GM18498 (cell line): ENCODE measurements at regions not wholly inside any gene's neighbourhood (a gene's known extent, or its start where the extent isn't known, plus 50 kb on each side); places are given as distances from the start of the nearest gene placed in this dataset.
"Not testable (repeated sequence)": the region's sequence is repeated elsewhere in the genome, so short reads cannot be mapped to it uniquely, and the experiment has no call there.

Source experiments
- ATAC-seq: cut with Tn5 transposase; IDR thresholded peaks from one replicate; pipeline ENCODE4 v1.9.1; 2021; ENCODE audit warnings: mild to moderate bottlenecking, moderate library complexity; ENCODE audit not compliant: unreplicated experiment

DNA sequence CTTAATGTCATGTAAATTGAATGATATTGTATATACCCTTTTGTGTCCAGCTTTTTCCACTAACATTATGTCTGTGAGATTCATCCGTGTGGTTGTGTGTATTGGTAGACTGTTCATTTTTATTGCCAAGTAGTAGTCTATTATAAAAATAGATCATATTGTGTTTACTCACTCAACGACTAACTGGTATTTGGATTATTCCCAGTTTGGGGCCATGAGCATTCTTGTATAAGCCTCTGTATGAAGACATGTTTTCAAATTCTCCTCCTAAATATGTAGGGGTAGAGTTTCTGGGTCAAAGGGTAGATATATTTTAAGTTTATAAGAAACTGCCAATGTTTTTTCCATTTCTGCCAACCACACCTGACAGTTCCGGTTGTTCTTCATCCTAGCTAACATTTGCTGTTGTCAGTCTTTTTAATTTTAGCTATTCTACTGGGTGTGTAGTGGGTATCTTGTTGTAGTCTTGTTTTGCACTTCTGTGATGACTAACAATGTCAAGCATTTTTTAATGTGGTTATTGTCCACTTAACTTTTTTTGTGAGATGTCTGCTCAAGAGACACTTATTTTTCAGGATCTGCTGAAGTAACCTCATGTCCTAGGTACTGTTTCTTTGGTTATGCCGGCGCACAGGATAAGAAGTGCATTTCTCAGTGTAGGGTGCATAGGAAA lies 93.2 kb downstream of the DACT1 start:
- ATAC-seq: no peak

- ATAC-seq: no peak
Measured at GRCh38 chr14:58731465-58732293, 93.9 kb downstream of the DACT1 start.

GRCh38 chr14:58732387-58732786 lies 94.6 kb downstream of the DACT1 start:
- no peak for ATAC-seq

DNA sequence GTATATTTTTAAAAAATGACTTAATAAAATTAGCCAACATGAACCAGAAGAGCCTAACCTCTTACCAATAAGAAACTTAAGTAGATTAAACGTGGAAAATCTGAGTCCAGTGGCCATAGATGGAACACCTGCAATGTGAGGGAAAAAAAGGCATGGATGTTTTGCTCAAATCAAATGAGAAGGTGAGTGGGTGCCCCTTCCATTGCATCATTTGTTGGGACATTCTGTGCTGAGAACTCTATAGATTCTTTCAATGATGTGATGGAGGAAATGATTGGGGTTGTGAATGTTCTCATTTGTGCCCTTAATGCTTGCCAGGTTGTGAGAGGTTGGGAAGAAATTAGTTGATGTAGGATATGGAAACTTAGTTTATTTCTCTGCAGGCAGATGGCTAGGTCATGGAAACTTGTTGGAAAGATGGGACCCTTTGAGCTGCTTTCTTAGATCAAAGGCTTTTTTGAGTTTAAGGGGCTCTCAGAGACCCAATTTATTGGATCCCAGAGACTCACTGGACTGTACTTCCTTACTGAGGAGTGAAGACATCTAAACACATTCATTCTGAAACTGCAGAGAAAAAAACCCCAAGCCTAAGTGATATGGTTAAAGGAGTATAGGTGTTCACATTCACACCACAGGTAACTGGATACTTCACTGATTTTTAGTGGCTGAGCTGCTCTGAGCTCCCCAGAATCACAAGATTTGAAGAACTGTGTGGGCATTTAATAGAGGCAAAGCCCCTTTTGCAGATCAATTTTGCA lies 95.9 kb downstream of the DACT1 start:
- ATAC-seq: peak; percentile 48

DNA sequence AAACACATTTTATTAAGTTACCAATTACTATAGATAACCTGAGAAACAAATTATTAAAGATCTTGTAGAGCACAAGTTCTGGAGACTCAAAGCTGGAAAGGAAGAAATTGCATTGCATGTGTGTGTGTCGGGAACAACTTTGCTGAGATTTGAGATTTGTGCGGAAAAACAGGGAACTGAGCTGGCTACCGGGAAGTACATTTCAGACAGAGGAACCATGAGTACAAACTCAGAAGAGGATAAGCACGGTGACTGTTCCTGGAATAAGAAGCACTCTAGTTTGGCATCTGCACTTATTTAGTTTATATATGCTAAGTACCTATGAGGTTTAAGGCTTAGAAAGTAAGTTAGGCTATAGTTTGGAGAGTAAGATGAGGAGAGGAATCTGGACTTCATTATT lies 97.8 kb downstream of the DACT1 start:
- ATAC-seq: no peak

GRCh38 chr14:58736606-58737005 lies 98.8 kb downstream of the DACT1 start:
- ATAC-seq: no peak

DNA sequence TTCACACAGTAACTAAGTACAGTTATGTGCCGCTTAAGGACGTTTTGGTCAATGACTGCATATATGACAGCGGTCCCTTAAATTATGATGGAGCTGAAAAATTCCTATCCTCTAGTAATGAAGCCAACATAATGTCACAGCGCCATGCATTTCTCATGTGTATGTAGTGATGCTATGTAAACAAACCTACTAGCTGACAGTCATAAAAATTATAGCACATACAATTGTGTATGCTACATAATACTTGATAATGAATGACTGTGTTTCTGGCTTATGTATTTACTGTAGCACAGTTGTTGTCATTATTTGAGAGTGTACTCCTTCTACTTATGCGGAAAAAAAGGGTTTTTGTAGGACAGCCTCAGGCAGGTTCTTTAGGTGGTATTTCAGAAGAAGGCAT lies 99.7 kb downstream of the DACT1 start:
- no peak for ATAC-seq

- no peak for ATAC-seq
Measured at GRCh38 chr14:58738189-58738836, 100.6 kb downstream of the DACT1 start.

GRCh38 chr14:58738876-58739275 lies 101.1 kb downstream of the DACT1 start:
- no peak for ATAC-seq

DNA sequence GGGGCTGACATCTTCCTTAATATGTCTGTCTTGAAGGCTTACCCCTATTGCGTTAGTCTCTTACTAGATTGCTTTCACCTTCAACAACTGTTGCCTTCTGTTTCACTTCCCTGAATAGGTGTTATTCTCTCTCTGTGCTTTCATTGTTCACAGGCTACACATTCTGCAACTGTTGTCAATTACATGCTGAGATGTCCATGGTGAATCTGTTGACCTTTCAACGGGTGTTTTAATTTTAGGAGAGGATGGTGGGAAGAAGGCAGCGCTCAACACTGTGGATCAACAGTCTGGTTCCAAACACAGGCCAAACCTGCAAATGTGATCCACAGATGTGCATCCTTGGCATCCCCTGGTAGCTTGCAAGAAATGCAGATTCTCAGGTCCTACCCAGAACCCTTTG lies 101.9 kb downstream of the DACT1 start:
- ATAC-seq: peak; percentile 94

DNA sequence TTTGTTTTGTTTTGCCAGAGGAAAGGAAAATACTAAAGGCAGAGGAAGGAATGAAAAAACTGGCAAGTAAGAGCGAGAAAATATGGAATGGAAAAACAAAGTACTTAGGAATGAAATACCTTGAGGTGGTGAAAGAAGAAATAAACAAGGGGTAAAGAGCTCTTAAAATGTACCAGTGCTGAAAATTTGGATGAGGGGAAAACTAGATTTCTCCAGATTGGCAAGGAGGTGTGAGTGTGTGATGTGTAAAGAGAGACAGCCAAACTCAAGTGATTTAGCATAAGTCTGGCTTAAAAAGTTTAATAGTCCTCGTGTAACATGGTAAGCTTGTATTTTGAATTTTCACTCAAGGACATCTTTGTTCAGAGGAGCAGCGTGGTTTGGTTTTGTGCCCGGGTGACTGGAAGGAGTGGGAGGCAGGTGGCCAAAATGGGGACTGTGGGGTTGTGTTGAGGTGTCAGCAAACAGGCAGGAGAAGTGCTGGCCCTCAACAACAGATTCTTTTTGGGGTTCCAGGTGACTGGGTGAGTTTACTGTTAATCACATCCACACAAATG lies 102.7 kb downstream of the DACT1 start:
- no peak for ATAC-seq

- no peak for ATAC-seq
Measured at GRCh38 chr14:58744801-58745394, 107.1 kb downstream of the DACT1 start.

DNA sequence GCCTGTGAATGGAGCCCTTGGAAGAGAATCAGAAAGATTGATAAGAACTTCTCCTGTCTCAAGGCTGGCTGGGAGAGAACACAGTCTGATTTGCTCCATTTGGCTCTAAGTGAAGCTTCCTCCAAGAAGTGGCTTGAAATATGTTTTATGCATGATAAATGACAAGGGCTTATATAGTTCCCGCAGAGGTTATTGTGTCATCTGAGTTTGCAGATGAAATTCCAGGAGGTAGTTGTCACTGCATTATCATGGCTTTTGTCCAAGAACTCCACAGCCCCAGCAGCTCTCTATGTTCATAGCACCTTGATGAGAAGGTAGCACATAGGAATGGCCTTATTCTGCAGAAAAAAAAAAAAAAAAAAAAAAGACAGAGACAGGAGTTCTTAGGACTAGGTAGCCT lies 108.5 kb downstream of the DACT1 start:
- no peak for ATAC-seq

DNA sequence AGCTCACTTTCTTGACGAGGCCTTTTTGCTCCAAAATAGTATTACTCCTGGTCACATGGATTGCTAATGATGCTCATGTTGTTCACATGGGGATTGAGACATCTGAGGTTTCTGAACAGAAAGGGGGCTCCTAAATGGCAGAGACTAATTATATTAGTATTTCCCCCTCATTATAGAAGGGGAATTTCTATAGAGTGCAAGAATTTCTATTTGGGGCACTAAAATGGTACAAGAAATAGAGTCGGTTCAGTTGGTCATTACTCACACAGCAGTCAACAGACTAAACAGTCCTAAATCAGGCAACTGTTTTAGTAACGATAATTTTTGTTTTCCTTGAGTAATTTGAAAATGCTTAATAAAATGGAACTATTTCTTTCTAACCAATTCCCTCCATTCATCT lies 108.9 kb downstream of the DACT1 start:
- ATAC-seq: no peak

DNA sequence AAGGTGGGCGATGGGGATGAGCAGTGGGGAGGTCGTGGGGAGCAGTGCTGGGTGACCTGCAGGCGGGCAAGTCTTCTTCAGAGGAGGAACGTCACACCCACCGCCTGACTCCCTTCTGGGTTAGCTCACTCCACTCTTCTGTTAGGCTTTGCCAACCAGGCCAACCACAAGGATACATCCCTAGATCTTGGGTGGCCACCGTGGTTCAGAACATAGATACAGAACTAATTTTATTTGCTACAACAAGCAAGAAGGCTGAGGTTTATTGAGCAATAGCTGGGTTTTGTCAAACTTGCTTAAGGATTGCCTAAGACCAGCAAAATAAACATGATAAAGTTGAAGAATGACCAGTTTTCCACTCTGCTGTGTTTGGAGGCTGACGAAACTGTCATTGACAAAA lies 109.4 kb downstream of the DACT1 start:
- ATAC-seq: no peak

GRCh38 chr14:58748251-58748650 lies 110.5 kb downstream of the DACT1 start:
- not testable (repeated sequence) for ATAC-seq

DNA sequence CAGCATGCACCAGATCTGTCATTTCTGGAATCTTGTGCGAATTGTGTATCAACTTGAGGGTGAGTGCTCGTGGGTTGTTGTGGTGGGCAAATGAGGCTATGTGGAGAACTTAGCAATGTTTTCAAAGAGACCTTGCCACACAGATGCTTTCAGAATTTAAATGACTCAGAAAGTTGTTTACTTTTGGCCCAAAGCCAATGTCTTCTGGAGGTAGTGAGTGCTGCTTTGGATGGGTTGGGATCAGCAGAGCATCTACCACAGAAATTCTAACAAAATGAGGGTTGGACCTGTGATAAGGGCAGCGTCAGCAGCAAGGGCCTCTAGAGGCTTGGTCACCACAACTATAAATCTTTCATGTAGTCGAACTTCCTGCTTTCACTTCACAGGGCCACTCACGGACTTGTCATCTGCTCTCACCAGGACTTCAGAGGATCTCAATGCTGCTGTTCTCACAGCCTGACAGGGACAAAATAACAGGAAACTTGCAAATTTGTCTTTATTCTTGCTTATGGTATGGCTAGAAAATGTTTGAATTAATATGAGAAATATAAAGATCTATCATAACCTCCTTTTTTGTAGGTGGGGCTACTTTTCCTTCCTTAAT lies 111.4 kb downstream of the DACT1 start:
- ATAC-seq: peak; percentile 87

DNA sequence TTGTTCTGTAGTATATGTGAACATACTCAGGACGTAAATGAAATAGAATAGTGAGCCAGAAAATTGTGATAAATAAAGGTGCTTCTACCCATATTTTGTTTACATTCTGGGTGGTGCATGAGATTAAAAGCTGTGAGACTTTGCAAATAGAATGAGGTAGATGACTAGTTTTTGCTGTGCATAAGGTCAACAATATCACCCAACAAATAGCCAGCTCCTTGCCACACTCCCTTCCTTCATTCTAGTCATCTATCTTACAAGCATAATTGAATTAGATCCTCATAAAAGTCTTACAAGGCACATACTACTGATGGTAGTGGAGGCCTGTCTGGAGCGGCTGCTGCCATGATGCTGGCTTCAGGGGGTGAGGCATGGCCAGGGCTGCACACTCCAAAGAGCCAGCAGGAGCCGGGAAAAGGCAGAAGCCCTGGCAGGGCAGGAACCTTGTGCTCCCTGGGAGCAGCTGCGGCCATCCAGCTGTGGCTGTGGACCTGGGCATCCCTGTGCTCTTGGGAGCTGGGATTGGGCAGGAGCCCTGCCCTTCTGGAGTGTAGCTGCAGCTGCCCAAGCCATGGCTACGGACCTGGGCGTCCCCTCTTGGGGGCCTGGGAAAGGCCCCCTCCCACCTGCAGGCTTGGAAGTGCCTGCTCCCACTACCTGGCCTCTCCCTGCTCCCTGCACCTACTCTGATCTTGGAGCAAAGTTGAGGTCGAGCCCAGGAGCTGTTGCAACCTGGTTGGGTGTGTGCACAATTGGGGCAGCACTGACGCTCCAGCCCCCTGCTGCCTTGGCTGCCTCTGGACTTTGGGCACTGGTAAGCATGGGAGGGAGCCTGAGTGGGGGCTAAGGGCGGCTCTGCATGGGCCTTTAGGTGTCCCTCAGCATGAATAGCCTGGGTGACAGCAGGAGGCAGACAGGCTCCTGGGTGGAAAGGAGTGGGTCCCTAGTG lies 112.8 kb downstream of the DACT1 start:
- no peak for ATAC-seq

DNA sequence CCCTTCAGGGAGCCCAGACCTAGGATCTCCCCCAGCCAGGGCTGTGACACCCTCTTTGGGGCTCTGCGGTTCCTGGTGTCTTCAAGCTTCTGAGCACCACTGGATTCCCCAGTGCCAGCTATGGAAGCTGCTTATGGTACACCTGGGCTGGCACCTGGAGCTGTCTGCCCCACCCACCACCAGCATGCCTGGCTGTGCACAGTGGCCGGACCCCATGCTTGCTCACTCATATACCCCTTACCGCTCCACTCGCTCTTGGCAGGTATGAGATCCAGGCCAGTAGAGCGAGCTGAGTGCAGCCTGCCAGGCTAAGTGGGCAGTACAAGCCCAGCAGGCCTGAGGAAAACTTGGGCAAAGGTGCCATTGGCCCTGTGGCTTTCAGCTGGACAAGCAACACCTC lies 114.0 kb downstream of the DACT1 start:
- ATAC-seq: no peak
